A549 (cell line): ENCODE measurements at regions not wholly inside any gene's neighbourhood (a gene's known extent, or its start where the extent isn't known, plus 50 kb on each side); places are given as distances from the start of the nearest gene placed in this dataset.

Source experiments
- ESRRA ChIP-seq: fragments of 150-350 bp; IDR thresholded peaks from 2 replicates; pipeline ENCODE4 v1.6.1; 2014; ENCODE audit warnings: mild to moderate bottlenecking, low read length, borderline replicate concordance
- RNF2 ChIP-seq: fragments of 200-600 bp; sonication (generic); IDR thresholded peaks from 2 replicates; pipeline ENCODE4 v1.6.1; 2016; ENCODE audit warnings: low read depth, mild to moderate bottlenecking, antibody characterized with exemption, moderate library complexity, borderline replicate concordance
- TF ChIP-seq, protein P1 (sequence below): fragments of 200-600 bp; sonication (generic); IDR thresholded peaks from 2 replicates; pipeline ENCODE4 v1.6.1; 2016; ENCODE audit warnings: antibody characterized with exemption, mild to moderate bottlenecking, moderate library complexity
- TF ChIP-seq, protein P2 (sequence below): fragments of >200 bp; sonication (Bioruptor Twin); formaldehyde crosslinking; IDR thresholded peaks from 3 replicates; pipeline ENCODE4 v1.5.1; 2016

DNA sequence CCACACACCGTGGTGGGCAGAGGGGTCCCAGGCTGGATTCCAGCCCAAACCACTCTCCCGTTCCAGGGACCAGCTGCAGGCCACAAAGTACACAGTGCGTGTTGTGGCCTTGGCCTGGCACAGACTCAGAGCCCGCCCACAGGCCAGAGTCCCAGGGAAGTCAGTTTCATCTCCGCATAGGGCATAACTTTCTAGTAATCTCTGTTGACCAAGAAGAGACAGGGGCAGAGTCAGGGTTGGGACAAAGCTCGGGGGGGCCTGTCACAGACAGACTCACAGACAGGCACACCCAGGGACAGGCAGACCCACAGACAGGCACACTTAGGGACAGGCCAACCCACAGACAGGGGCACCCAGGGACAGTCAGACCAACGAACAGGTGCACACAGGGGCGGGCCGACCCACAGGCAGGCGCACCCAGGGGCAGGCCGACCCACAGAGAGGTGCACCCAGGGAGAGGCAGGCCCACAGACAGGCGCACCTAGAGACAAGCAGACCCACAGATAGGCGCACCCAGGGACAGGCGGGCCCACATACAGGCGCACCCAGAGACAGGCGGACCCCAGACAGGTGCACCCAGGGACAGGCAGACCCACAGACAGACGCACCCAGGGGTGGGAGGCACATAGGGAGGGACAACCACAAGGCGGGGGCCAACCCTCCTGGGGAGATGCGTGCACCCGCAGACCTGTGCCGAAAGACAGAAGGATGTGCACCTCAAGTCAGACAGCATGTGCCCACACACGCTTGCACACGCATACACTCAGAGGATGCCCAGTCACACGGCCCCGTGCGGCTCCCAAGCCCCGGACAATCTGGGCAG is 323.3 kb upstream of the RTL1 start:
- TF ChIP-seq ESRRA: no peak
- no peak for TF ChIP-seq RNF2
- TF ChIP-seq, protein P1, sequence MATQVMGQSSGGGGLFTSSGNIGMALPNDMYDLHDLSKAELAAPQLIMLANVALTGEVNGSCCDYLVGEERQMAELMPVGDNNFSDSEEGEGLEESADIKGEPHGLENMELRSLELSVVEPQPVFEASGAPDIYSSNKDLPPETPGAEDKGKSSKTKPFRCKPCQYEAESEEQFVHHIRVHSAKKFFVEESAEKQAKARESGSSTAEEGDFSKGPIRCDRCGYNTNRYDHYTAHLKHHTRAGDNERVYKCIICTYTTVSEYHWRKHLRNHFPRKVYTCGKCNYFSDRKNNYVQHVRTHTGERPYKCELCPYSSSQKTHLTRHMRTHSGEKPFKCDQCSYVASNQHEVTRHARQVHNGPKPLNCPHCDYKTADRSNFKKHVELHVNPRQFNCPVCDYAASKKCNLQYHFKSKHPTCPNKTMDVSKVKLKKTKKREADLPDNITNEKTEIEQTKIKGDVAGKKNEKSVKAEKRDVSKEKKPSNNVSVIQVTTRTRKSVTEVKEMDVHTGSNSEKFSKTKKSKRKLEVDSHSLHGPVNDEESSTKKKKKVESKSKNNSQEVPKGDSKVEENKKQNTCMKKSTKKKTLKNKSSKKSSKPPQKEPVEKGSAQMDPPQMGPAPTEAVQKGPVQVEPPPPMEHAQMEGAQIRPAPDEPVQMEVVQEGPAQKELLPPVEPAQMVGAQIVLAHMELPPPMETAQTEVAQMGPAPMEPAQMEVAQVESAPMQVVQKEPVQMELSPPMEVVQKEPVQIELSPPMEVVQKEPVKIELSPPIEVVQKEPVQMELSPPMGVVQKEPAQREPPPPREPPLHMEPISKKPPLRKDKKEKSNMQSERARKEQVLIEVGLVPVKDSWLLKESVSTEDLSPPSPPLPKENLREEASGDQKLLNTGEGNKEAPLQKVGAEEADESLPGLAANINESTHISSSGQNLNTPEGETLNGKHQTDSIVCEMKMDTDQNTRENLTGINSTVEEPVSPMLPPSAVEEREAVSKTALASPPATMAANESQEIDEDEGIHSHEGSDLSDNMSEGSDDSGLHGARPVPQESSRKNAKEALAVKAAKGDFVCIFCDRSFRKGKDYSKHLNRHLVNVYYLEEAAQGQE: no peak
- TF ChIP-seq, protein P2, sequence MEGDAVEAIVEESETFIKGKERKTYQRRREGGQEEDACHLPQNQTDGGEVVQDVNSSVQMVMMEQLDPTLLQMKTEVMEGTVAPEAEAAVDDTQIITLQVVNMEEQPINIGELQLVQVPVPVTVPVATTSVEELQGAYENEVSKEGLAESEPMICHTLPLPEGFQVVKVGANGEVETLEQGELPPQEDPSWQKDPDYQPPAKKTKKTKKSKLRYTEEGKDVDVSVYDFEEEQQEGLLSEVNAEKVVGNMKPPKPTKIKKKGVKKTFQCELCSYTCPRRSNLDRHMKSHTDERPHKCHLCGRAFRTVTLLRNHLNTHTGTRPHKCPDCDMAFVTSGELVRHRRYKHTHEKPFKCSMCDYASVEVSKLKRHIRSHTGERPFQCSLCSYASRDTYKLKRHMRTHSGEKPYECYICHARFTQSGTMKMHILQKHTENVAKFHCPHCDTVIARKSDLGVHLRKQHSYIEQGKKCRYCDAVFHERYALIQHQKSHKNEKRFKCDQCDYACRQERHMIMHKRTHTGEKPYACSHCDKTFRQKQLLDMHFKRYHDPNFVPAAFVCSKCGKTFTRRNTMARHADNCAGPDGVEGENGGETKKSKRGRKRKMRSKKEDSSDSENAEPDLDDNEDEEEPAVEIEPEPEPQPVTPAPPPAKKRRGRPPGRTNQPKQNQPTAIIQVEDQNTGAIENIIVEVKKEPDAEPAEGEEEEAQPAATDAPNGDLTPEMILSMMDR: no peak
